IMR-90 (cell line): ENCODE measurements at regions not wholly inside any gene's neighbourhood (a gene's known extent, or its start where the extent isn't known, plus 50 kb on each side); places are given as distances from the start of the nearest gene placed in this dataset.

Experiments used
- ATAC-seq: fragments of 200-7000 bp; cut with Tn5 transposase; 2 replicates; pipeline ENCODE4 v1.9.1; 2020; ENCODE audit warnings: low read depth, mild to moderate bottlenecking, moderate library complexity
- BruUV-seq: library from RNA; stranded (reverse); fragments of 400-500 nt; replicated peaks from 2 replicates; lab custom pipeline; 2021; lab: Mats Ljungman, UMichigan
- CTCF ChIA-PET: fragments of 300-600 bp; formaldehyde crosslinking; extraction: SDS; loops from one replicate; lab custom pipeline; 2021; ENCODE audit warnings: antibody characterized with exemption; lab: Yijun Ruan, JAX
- POLR2A ChIA-PET: fragments of 300-600 bp; sonication (Branson Sonifier 250); formaldehyde crosslinking; loops from one replicate; lab custom pipeline; 2022; ENCODE audit warnings: antibody characterized with exemption; ENCODE audit not compliant: unreplicated experiment; lab: Charles Lee
- DNase-seq: peaks from one replicate; pipeline ENCODE4 v3.0.0; 2013
- H2AFZ ChIP-seq: replicated peaks from 2 replicates; pipeline ENCODE3; 2013; ENCODE audit warnings: low read length, mild to moderate bottlenecking; ENCODE audit not compliant: poor library complexity
- H2AK5ac ChIP-seq: 2 replicates; pipeline ENCODE4 v1.6.1; 2013; ENCODE audit warnings: low read depth, low read length, inconsistent platforms
- H2AK9ac ChIP-seq: replicated peaks from 2 replicates; pipeline ENCODE3; 2013; ENCODE audit warnings: mild to moderate bottlenecking, low read depth, low read length, moderate library complexity; ENCODE audit not compliant: poor library complexity
- H2BK120ac ChIP-seq: 2 replicates; pipeline ENCODE4 v1.6.1; 2013; ENCODE audit warnings: low read depth, low read length, inconsistent platforms
- H2BK15ac ChIP-seq: 3 replicates; pipeline ENCODE4 v1.6.1; 2013; ENCODE audit warnings: low read depth, low read length, inconsistent platforms
- H2BK20ac ChIP-seq: 2 replicates; pipeline ENCODE4 v1.6.1; 2013; ENCODE audit warnings: low read depth, mild to moderate bottlenecking, inconsistent platforms, low read length, moderate library complexity
- H2BK5ac ChIP-seq: 2 replicates; pipeline ENCODE4 v1.6.1; 2013; ENCODE audit warnings: mild to moderate bottlenecking, low read depth, low read length, inconsistent platforms; ENCODE audit not compliant: poor library complexity, severe bottlenecking
- H3K14ac ChIP-seq: replicated peaks from 2 replicates; pipeline ENCODE4 v1.6.1; 2013; ENCODE audit warnings: low read depth, low read length, inconsistent platforms
- H3K18ac ChIP-seq: 2 replicates; pipeline ENCODE4 v1.6.1; 2013; ENCODE audit warnings: low read depth, low read length, control low read depth
- H3K23ac ChIP-seq: 2 replicates; pipeline ENCODE4 v1.6.1; 2013; ENCODE audit warnings: low read depth, low read length, inconsistent platforms
- H3K27ac ChIP-seq: 2 replicates; pipeline ENCODE4 v1.5.1; 2013; ENCODE audit warnings: mild to moderate bottlenecking, control low read depth, low read length; ENCODE audit not compliant: insufficient read depth
- H3K27me3 ChIP-seq: 2 replicates; pipeline ENCODE4 v1.6.1; 2013; ENCODE audit warnings: low read length; ENCODE audit not compliant: control insufficient read depth, insufficient read depth
- H3K36me3 ChIP-seq: 2 replicates; pipeline ENCODE4 v1.6.1; 2013; ENCODE audit warnings: low read length, mixed read lengths; ENCODE audit not compliant: control insufficient read depth, insufficient read depth
- H3K4ac ChIP-seq: 2 replicates; pipeline ENCODE4 v1.6.1; 2013; ENCODE audit warnings: low read depth, low read length, inconsistent platforms
- H3K4me1 ChIP-seq: 2 replicates; pipeline ENCODE4 v1.6.1; 2013; ENCODE audit warnings: low read length, mixed read lengths; ENCODE audit not compliant: control insufficient read depth, insufficient read depth
- H3K4me2 ChIP-seq: 2 replicates; pipeline ENCODE4 v1.6.1; 2013; ENCODE audit warnings: low read depth, mild to moderate bottlenecking, control low read depth, low read length, moderate library complexity
- H3K4me3 ChIP-seq: 2 replicates; pipeline ENCODE4 v1.5.1; 2013; ENCODE audit warnings: low read depth, mild to moderate bottlenecking, control low read depth, low read length, moderate library complexity; ENCODE audit not compliant: insufficient read depth
- H3K56ac ChIP-seq: 2 replicates; pipeline ENCODE4 v1.6.1; 2013; ENCODE audit warnings: low read length, inconsistent platforms; ENCODE audit not compliant: insufficient read depth; ENCODE audit errors: extremely low read depth
- H3K79me1 ChIP-seq, 2 experiments: 2 replicates each; pipeline ENCODE4 v1.6.1; 2013; ENCODE audit warnings: low read length in 2 of 2, inconsistent platforms in 1 of 2, low read depth in 1 of 2
- H3K9ac ChIP-seq: 2 replicates; pipeline ENCODE4 v1.6.1; 2013; ENCODE audit warnings: low read depth, low read length, control low read depth
- H3K9me1 ChIP-seq: 2 replicates; pipeline ENCODE4 v1.6.1; 2013; ENCODE audit warnings: low read length, inconsistent platforms; ENCODE audit not compliant: insufficient read depth
- H3K9me3 ChIP-seq: 2 replicates; pipeline ENCODE4 v1.6.1; 2013; ENCODE audit warnings: low read length; ENCODE audit not compliant: control insufficient read depth, insufficient read depth
- H4K20me1 ChIP-seq: 2 replicates; pipeline ENCODE4 v1.6.1; 2013; ENCODE audit warnings: low read length, inconsistent platforms; ENCODE audit not compliant: insufficient read depth
- H4K5ac ChIP-seq: 2 replicates; pipeline ENCODE4 v1.6.1; 2013; ENCODE audit warnings: mild to moderate bottlenecking, low read depth, low read length, control low read depth
- H4K8ac ChIP-seq, 2 experiments: 2 replicates each; pipeline ENCODE4 v1.6.1; 2013; ENCODE audit warnings: low read depth in 2 of 2, low read length in 2 of 2, control low read depth in 1 of 2, inconsistent platforms in 1 of 2
- H4K91ac ChIP-seq: 2 replicates; pipeline ENCODE4 v1.6.1; 2013; ENCODE audit warnings: low read depth, low read length, inconsistent platforms; ENCODE audit not compliant: insufficient read depth
- BHLHE40 ChIP-seq: fragments of 150-350 bp; IDR thresholded peaks from 2 replicates; pipeline ENCODE4 v1.6.1; 2016; ENCODE audit warnings: mild to moderate bottlenecking, low read depth, low read length
- CEBPB ChIP-seq: IDR thresholded peaks from 2 replicates; pipeline ENCODE4 v1.6.1; 2012; ENCODE audit warnings: low read depth, low read length, improper control_type of control experiment
- CHD1 ChIP-seq: IDR thresholded peaks from 2 replicates; pipeline ENCODE4 v1.6.1; 2012; ENCODE audit warnings: low read depth, low read length, improper control_type of control experiment
- CTCF ChIP-seq: conservative IDR thresholded peaks from 2 replicates; pipeline ENCODE4 v1.5.1; 2012; ENCODE audit warnings: mild to moderate bottlenecking, low read depth, low read length, improper control_type of control experiment
- FOS ChIP-seq: fragments of 150-350 bp; IDR thresholded peaks from 2 replicates; pipeline ENCODE4 v1.6.1; 2016; ENCODE audit warnings: low read depth, low read length
- MAFK ChIP-seq: IDR thresholded peaks from 2 replicates; pipeline ENCODE4 v1.6.1; 2012; ENCODE audit warnings: low read depth, low read length, improper control_type of control experiment
- MAZ ChIP-seq: IDR thresholded peaks from 2 replicates; pipeline ENCODE4 v1.6.1; 2012; ENCODE audit warnings: low read depth, mild to moderate bottlenecking, low read length, improper control_type of control experiment, moderate library complexity, borderline replicate concordance
- MXI1 ChIP-seq: IDR thresholded peaks from 2 replicates; pipeline ENCODE4 v1.6.1; 2012; ENCODE audit warnings: low read depth, mild to moderate bottlenecking, low read length, moderate library complexity, borderline replicate concordance
- NFE2L2 ChIP-seq: fragments of 150-350 bp; IDR thresholded peaks from 2 replicates; pipeline ENCODE4 v1.6.1; 2016; ENCODE audit warnings: low read depth, mild to moderate bottlenecking, low read length
- POLR2A ChIP-seq: IDR thresholded peaks from 2 replicates; pipeline ENCODE4 v1.6.1; 2012; ENCODE audit warnings: mild to moderate bottlenecking, low read depth, low read length
- RAD21 ChIP-seq: IDR thresholded peaks from 2 replicates; pipeline ENCODE4 v1.6.1; 2012; ENCODE audit warnings: low read length, improper control_type of control experiment
- RCOR1 ChIP-seq: IDR thresholded peaks from 2 replicates; pipeline ENCODE4 v1.6.1; 2012; ENCODE audit warnings: mild to moderate bottlenecking, low read length, improper control_type of control experiment; ENCODE audit not compliant: insufficient replicate concordance
- RFX5 ChIP-seq: IDR thresholded peaks from 2 replicates; pipeline ENCODE4 v1.8.0; 2012; ENCODE audit warnings: low read depth, mild to moderate bottlenecking, low read length, moderate library complexity
- SMC3 ChIP-seq: fragments of 150-350 bp; IDR thresholded peaks from 2 replicates; pipeline ENCODE4 v1.6.1; 2016; ENCODE audit warnings: low read depth, mild to moderate bottlenecking, antibody characterized with exemption, low read length, moderate library complexity
- WGBS, 2 experiments: methylation state at CpG; one replicate each; pipeline versions ENCODE4 v1.1.5 to v1.1.7; 2013; ENCODE audit warnings: missing lambda C conversion rate in 2 of 2; ENCODE audit not compliant: insufficient read length in 1 of 2; ENCODE audit errors: extremely low coverage in 2 of 2; 5-methylcytosine and 5-hydroxymethylcytosine counted together
- dilution Hi-C: fragments of 300-500 bp; cut with HindIII; formaldehyde crosslinking; loops from one replicate; pipeline ENCODE4 v1.14.3; 2018; ENCODE audit warnings: low sequenced_read_pairs; ENCODE audit not compliant: unreplicated experiment
- in situ Hi-C: fragments of 300-500 bp; cut with MboI; formaldehyde crosslinking; loops from 3 replicates; pipeline ENCODE4 v1.14.3; 2019; ENCODE audit warnings: low sequenced_read_pairs, inconsistent platforms, mixed read lengths
- intact Hi-C: fragments of 100-400 bp; cut with micrococcal nuclease; formaldehyde crosslinking; loops from 2 replicates; pipeline ENCODE4 v1.10.0; 2022
- TF ChIP-seq, protein P1 (sequence below): fragments of 150-350 bp; IDR thresholded peaks from 2 replicates; pipeline ENCODE4 v1.6.1; 2017; ENCODE audit warnings: mild to moderate bottlenecking, antibody characterized with exemption, low read length, low read depth
- TF ChIP-seq, protein P2 (sequence below): fragments of 150-350 bp; IDR thresholded peaks from 2 replicates; pipeline ENCODE4 v1.6.1; 2016; ENCODE audit warnings: low read depth, mild to moderate bottlenecking, low read length, moderate library complexity, borderline replicate concordance

GRCh38 chr7:31458203-31458602 is 55.7 kb upstream of the ITPRID1 start:
- H4K20me1 ChIP-seq: no peaks in the 10 kb centered on the region
- dilution Hi-C loops: no loop called here
- no peak overlapping the region for H2BK120ac ChIP-seq
- in situ Hi-C loops: no loop called here
- ATAC-seq (no peak), DNase-seq (no peak)
- H3K27ac ChIP-seq: no peak overlapping the region
- H3K18ac ChIP-seq: no peak overlapping the region
- no peak overlapping the region for H4K8ac ChIP-seq
- no peak overlapping the region for H3K4me2 ChIP-seq
- ChIA-PET POLR2A (no interaction called here), CTCF (no interaction called here)
- intact Hi-C loops: no loop called here
- H2BK15ac ChIP-seq: no peak overlapping the region
- no peaks in the 10 kb centered on the region for H3K9me3 ChIP-seq
- no peaks in the 10 kb centered on the region for H3K4me1 ChIP-seq
- no peak overlapping the region for H3K23ac ChIP-seq
- H3K9ac ChIP-seq: no peak overlapping the region
- no peak overlapping the region for H2AFZ ChIP-seq
- H3K4me3 ChIP-seq: no peak overlapping the region
- no TSS peak for BruUV-seq
- no peaks in the 10 kb centered on the region for H3K9me1 ChIP-seq
- TF ChIP-seq RAD21 (no peak), CEBPB (no peak), NFE2L2 (no peak), FOS (no peak), RCOR1 (no peak), SMC3 (no peak), BHLHE40 (no peak), MAZ (no peak), RFX5 (no peak), MXI1 (no peak), MAFK (no peak), CTCF (no peak), CHD1 (no peak), POLR2A (no peak)
- TF ChIP-seq, protein P1, sequence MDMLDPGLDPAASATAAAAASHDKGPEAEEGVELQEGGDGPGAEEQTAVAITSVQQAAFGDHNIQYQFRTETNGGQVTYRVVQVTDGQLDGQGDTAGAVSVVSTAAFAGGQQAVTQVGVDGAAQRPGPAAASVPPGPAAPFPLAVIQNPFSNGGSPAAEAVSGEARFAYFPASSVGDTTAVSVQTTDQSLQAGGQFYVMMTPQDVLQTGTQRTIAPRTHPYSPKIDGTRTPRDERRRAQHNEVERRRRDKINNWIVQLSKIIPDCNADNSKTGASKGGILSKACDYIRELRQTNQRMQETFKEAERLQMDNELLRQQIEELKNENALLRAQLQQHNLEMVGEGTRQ: no peak
- TF ChIP-seq, protein P2, sequence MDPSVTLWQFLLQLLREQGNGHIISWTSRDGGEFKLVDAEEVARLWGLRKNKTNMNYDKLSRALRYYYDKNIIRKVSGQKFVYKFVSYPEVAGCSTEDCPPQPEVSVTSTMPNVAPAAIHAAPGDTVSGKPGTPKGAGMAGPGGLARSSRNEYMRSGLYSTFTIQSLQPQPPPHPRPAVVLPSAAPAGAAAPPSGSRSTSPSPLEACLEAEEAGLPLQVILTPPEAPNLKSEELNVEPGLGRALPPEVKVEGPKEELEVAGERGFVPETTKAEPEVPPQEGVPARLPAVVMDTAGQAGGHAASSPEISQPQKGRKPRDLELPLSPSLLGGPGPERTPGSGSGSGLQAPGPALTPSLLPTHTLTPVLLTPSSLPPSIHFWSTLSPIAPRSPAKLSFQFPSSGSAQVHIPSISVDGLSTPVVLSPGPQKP: no peak
- H3K4ac ChIP-seq: no peak overlapping the region
- WGBS, 2 experiments: no CpG with 5 or more reads among the region's 4 CpGs
- no peaks in the 10 kb centered on the region for H3K36me3 ChIP-seq
- H4K5ac ChIP-seq: no peak overlapping the region
- H2BK20ac ChIP-seq: no peak overlapping the region
- H3K56ac ChIP-seq: no peak overlapping the region
- no peak overlapping the region for H2AK9ac ChIP-seq
- H3K27me3 ChIP-seq: no peaks in the 10 kb centered on the region
- H3K79me1 ChIP-seq: no peaks in the 10 kb centered on the region
- H4K91ac ChIP-seq: no peak overlapping the region
- H2BK5ac ChIP-seq: no peak overlapping the region
- no peak overlapping the region for H3K14ac ChIP-seq
- H2AK5ac ChIP-seq: no peak overlapping the region
